ENCODE measurements at regions not wholly inside any gene's neighbourhood (a gene's known extent, or its start where the extent isn't known, plus 50 kb on each side); places are given as distances from the start of the nearest gene placed in this dataset.

- no peak for TF ChIP-seq CTCF (IDR thresholded peaks at IDR 0.05)
- TF ChIP-seq POLR2A (IDR thresholded peaks at IDR 0.05), result no peak
Measured at GRCh38 chr18:73593207-73593606, 554.4 kb downstream of the FBXO15 start.
